Activated CD8-positive, alpha-beta T cell treated with anti-CD3 and anti-CD28 coated beads for 36 hours (primary cell): ENCODE measurements at regions not wholly inside any gene's neighbourhood (a gene's known extent, or its start where the extent isn't known, plus 50 kb on each side); places are given as distances from the start of the nearest gene placed in this dataset.
"Not testable (repeated sequence)": the region's sequence is repeated elsewhere in the genome, so short reads cannot be mapped to it uniquely, and the experiment has no call there.

Experiments used
- ATAC-seq: fragments of 200-7000 bp; cut with Tn5 transposase; one replicate; pipeline ENCODE4 v1.10.0; 2021; ENCODE audit warnings: mild to moderate bottlenecking, moderate library complexity
- CTCF ChIA-PET: fragments of 350-600 bp; sonication (Branson Sonifier 250); formaldehyde crosslinking; loops from one replicate; lab custom pipeline; 2021; ENCODE audit warnings: antibody characterized with exemption; lab: Charles Lee
- POLR2A ChIA-PET: fragments of 350-600 bp; sonication (Branson Sonifier 250); formaldehyde crosslinking; loops from one replicate; lab custom pipeline; 2021; ENCODE audit warnings: antibody characterized with exemption; lab: Charles Lee
- DNase-seq: peaks from one replicate; pipeline ENCODE4 v3.0.0-alpha.2; 2020
- H3K27ac Mint-ChIP-seq: one replicate; pipeline ENCODE4 v1.8.0; 2021; ENCODE audit warnings: mild to moderate bottlenecking, mixed read lengths
- H3K27me3 Mint-ChIP-seq: one replicate; pipeline ENCODE4 v1.8.0; 2021; ENCODE audit warnings: mixed read lengths
- H3K36me3 Mint-ChIP-seq: one replicate; pipeline ENCODE4 v1.8.0; 2021; ENCODE audit warnings: low read depth, mixed read lengths
- H3K4me1 Mint-ChIP-seq: one replicate; pipeline ENCODE4 v1.8.0; 2021; ENCODE audit warnings: low read depth, mixed read lengths
- H3K4me3 Mint-ChIP-seq: one replicate; pipeline ENCODE4 v1.8.0; 2021; ENCODE audit warnings: mild to moderate bottlenecking, moderate library complexity, mixed read lengths
- H3K9me3 Mint-ChIP-seq: one replicate; pipeline ENCODE4 v1.8.0; 2021; ENCODE audit warnings: mixed read lengths
- CTCF ChIP-seq: fragments of 200-600 bp; IDR thresholded peaks from one replicate; pipeline ENCODE4 v1.8.0; 2022; ENCODE audit warnings: antibody characterized with exemption, mild to moderate bottlenecking
- intact Hi-C: fragments of 100-400 bp; cut with micrococcal nuclease; formaldehyde crosslinking; loops from one replicate; pipeline ENCODE4 v1.10.0; 2022

- Mint-ChIP-seq H3K27me3 (no peaks in the 10 kb centered on the region), H3K4me3 (no peak overlapping the region), H3K4me1 (no peaks in the 10 kb centered on the region), H3K9me3 (no peaks in the 10 kb centered on the region), H3K36me3 (no peaks in the 10 kb centered on the region), H3K27ac (no peak overlapping the region)
- ATAC-seq (no peak), DNase-seq (no peak)
- TF ChIP-seq CTCF = no peak
- CTCF ChIA-PET = no interaction called here
- POLR2A ChIA-PET = no interaction called here
- intact Hi-C loops = no loop called here
These were observed 283.9 kb upstream of the PRICKLE1 start for GRCh38 chr12:42873401-42873800.

- ChIA-PET CTCF (no interaction called here), POLR2A (no interaction called here)
- intact Hi-C loops = no loop called here
- ATAC-seq = no peak
- no peak for TF ChIP-seq CTCF
- H3K4me3 Mint-ChIP-seq = no peak overlapping the region
- no peaks in the 10 kb centered on the region for H3K36me3 Mint-ChIP-seq
- no peaks in the 10 kb centered on the region for H3K4me1 Mint-ChIP-seq
- no peak for DNase-seq
- H3K27me3 Mint-ChIP-seq = no peaks in the 10 kb centered on the region
- no peak overlapping the region for H3K27ac Mint-ChIP-seq
- H3K9me3 Mint-ChIP-seq = no peaks in the 10 kb centered on the region
These were observed 282.3 kb upstream of the PRICKLE1 start for GRCh38 chr12:42871816-42872215.

GRCh38 chr12:42868291-42868690, 278.7 kb upstream of the PRICKLE1 start:
- Mint-ChIP-seq H3K36me3 (no peaks in the 10 kb centered on the region), H3K27me3 (no peaks in the 10 kb centered on the region), H3K4me1 (no peaks in the 10 kb centered on the region), H3K9me3 (peaks cover 2% of the 10 kb centered on the region), H3K27ac (no peak overlapping the region), H3K4me3 (no peak overlapping the region)
- ChIA-PET POLR2A (no interaction called here), CTCF (no interaction called here)
- no peak for TF ChIP-seq CTCF
- DNase-seq (no peak), ATAC-seq (no peak)
- intact Hi-C loops = no loop called here

GRCh38 chr12:42865282-42865681, 275.7 kb upstream of the PRICKLE1 start:
- ATAC-seq = no peak

GRCh38 chr12:42862055-42862454, 272.5 kb upstream of the PRICKLE1 start:
- ChIA-PET CTCF (no interaction called here), POLR2A (no interaction called here)
- ATAC-seq (no peak), DNase-seq (no peak)
- H3K9me3 Mint-ChIP-seq = peaks cover 2% of the 10 kb centered on the region
- no peaks in the 10 kb centered on the region for H3K36me3 Mint-ChIP-seq
- no peaks in the 10 kb centered on the region for H3K27me3 Mint-ChIP-seq
- H3K4me1 Mint-ChIP-seq = no peaks in the 10 kb centered on the region
- TF ChIP-seq CTCF = no peak
- no peak overlapping the region for H3K27ac Mint-ChIP-seq
- no peak overlapping the region for H3K4me3 Mint-ChIP-seq
- intact Hi-C loops = no loop called here

More at GRCh38 chr12:42865282-42865681, 275.7 kb upstream of the PRICKLE1 start:
- Mint-ChIP-seq H3K27ac (no peak overlapping the region), H3K4me1 (no peaks in the 10 kb centered on the region), H3K27me3 (no peaks in the 10 kb centered on the region), H3K9me3 (peaks cover 2% of the 10 kb centered on the region), H3K36me3 (no peaks in the 10 kb centered on the region), H3K4me3 (no peak overlapping the region)
- POLR2A ChIA-PET = no interaction called here
- CTCF ChIA-PET = no interaction called here
- DNase-seq = no peak
- intact Hi-C loops = no loop called here
- no peak for TF ChIP-seq CTCF

GRCh38 chr12:42860331-42860730, 270.8 kb upstream of the PRICKLE1 start:
- H3K4me3 Mint-ChIP-seq, H3K9me3 Mint-ChIP-seq, H3K4me1 Mint-ChIP-seq, H3K27me3 Mint-ChIP-seq, H3K36me3 Mint-ChIP-seq, ATAC-seq, POLR2A ChIA-PET, DNase-seq, H3K27ac Mint-ChIP-seq, intact Hi-C loops, CTCF ChIA-PET: not testable (repeated sequence)
